Ramos (cell line): ENCODE measurements at regions not wholly inside any gene's neighbourhood (a gene's known extent, or its start where the extent isn't known, plus 50 kb on each side); places are given as distances from the start of the nearest gene placed in this dataset.

ENCODE experiments used
- in situ Hi-C: fragments of 300-500 bp; cut with MboI; formaldehyde crosslinking; loops from one replicate; pipeline ENCODE4 v1.14.3; 2022; ENCODE audit warnings: low sequenced_read_pairs; ENCODE audit not compliant: unreplicated experiment

GRCh38 chr22:49106096-49106841, 721.4 kb downstream of the BRD1 start:
- in situ Hi-C loops, result no loop called here

DNA sequence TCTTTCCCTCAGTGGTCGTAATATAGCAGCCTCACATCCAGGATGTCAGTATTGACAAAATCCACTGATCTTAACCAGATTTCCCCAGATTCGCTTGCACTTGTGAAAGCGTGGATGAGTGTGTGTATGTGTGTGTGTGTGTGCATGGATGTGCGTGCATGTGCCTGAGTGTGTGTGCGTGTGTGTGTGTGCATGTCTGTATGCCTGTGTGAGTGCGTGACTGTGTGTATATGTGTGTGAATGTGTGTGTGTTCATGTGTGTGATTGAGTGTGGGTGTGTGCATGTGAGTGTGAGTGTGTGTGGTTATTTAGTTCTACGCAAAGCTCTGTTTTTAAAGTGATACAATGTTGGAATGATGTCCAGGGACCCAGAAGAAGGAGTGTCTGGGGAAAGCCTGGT, 723.2 kb downstream of the BRD1 start:
- in situ Hi-C loops, result no loop called here

- in situ Hi-C loops, result no loop called here
Measured at GRCh38 chr22:49103314-49104059, 724.2 kb downstream of the BRD1 start.

GRCh38 chr22:49102367-49102766, 725.3 kb downstream of the BRD1 start:
- in situ Hi-C loops, result no loop called here

DNA sequence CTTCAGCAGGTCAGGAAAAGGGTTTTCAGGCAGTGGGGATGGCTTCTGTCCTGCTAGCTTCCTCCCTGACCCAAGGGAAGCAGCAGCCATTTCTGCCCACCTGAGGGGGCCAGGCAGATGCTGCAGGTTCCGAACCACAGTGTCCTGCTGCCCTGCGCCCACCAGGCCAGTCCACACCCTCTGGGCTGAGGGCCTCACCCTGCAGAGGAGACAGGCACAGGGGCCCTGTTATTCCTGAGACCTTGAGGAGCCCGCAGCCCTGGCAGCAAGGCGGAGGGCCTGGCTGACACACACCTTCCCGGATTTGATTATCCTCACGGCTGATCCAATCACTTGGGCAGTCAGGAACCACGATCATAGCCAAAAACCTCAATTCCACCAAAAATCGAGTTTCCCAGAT, 725.8 kb downstream of the BRD1 start:
- in situ Hi-C loops, result no loop called here

- in situ Hi-C loops, result no loop called here
Measured at GRCh38 chr22:49101225-49101624, 726.4 kb downstream of the BRD1 start.

DNA sequence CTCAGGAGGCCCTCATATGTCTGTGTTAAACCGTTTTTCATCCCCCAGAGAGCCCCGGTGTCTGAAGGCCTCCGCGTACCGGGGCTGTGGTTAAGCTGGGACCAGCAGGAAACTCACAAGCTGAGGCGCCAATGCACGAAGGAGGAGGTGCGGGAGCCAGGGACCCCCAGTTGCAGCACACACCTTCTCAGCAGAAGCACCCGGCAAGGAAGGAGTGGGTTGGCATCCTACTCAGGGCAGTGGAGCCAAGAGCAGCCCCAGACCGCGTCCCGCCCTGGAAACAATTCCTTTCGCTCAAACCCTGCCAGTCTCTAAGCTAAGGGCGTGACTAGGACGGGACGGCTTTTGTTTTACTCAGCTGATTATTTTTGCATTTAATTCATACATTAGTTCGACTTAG, 726.9 kb downstream of the BRD1 start:
- in situ Hi-C loops, result no loop called here

- in situ Hi-C loops, result no loop called here
Measured at GRCh38 chr22:49100316-49100715, 727.4 kb downstream of the BRD1 start.

- in situ Hi-C loops, result no loop called here
Measured at GRCh38 chr22:49099496-49100124, 728.1 kb downstream of the BRD1 start.

GRCh38 chr22:49099089-49099488, 728.6 kb downstream of the BRD1 start:
- in situ Hi-C loops, result no loop called here

DNA sequence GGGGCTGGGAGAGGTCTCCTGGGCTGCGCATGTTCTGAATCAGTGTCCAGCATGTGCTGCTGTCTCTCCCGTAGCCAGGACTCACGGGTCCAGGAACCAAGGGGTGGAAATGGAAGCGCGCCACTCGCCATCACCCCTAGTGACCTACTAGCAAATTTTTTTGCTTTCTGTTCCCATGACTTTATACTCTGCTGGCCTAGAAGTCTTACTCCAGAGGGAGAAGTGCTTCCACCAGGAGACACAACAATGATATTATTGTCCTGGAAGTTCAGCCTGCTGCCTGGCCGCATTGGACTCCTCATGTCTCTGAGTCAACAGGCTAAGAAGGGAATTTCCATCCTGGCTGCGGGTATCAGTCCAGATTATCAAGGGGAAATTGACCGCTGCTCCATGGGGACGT, 729.7 kb downstream of the BRD1 start:
- in situ Hi-C loops, result no loop called here

DNA sequence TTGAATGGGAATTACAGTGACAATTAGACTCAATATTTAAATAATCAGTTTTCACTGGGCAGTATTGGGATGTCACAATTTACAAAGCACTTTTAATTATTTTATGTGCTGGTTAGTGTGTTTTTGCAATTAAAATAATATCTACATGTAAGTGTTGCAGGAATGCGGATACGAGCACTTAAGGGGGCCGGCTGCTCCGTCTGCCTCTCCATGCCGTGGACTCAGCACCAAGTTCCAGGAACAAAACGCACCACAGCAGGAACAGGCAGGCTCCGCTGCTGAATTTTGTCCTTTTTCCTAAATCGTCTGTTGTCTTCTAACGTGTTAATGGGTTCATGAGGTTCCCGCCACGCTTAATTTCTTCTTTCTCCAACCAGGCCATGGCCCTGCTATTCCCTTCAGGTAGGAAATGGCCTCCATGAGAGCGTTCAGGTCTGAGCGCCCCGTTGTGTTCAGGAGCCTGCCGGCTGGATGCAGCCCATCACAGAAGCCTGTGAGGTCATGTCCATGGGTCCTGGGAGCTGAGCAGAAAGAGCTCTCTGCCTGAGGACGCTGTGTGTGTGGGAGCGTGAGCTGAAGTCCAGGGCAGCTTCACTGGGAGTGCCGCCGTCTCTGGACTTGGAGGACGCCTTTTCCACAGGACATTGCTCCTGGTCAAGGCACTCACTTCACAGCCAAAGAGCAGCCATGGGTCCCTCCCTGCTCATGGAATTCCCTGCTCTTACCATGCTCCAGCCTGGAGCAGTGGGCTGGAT, 730.3 kb downstream of the BRD1 start:
- in situ Hi-C loops, result no loop called here

DNA sequence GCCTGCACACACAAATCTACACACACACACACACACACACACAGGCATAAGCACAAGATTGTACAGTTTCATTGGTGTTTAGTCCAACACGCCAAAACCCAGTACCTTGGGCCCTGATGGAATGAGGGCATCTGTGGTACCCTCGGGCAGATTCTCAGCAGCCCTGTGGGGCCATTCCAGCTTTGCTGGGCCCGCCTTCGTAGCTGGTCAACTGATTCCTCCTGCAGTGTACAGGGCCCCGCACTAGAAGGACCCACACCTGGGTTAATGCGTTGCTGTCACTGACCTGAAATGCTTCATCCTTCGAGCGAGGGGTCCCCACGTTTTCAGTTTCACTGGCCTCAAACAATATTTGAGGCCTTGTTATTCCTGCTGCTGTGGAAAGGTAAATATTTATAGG, 731.2 kb downstream of the BRD1 start:
- in situ Hi-C loops, result no loop called here

- in situ Hi-C loops, result no loop called here
Measured at GRCh38 chr22:49095366-49095765, 732.3 kb downstream of the BRD1 start.

GRCh38 chr22:49094858-49095257, 732.8 kb downstream of the BRD1 start:
- in situ Hi-C loops, result no loop called here

DNA sequence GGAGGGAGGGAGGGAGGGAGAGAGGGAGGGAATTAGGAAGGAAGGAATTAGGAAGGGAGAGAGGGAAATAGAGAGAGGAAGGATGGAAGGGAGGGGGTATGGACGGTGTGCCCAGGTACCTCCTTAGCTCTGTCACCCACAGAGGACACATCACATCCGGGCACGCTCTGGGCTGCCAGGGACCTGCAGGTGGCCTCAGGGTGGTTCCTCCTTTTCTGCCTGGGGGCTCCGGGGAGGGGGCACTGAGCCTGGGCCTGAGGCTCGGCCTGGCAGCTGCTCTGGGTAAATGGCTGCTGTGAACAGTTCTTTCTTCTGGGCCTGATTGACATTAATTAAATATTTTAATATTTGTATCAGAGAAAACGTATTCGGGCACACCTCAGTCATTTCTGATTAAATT, 733.5 kb downstream of the BRD1 start:
- in situ Hi-C loops, result no loop called here

DNA sequence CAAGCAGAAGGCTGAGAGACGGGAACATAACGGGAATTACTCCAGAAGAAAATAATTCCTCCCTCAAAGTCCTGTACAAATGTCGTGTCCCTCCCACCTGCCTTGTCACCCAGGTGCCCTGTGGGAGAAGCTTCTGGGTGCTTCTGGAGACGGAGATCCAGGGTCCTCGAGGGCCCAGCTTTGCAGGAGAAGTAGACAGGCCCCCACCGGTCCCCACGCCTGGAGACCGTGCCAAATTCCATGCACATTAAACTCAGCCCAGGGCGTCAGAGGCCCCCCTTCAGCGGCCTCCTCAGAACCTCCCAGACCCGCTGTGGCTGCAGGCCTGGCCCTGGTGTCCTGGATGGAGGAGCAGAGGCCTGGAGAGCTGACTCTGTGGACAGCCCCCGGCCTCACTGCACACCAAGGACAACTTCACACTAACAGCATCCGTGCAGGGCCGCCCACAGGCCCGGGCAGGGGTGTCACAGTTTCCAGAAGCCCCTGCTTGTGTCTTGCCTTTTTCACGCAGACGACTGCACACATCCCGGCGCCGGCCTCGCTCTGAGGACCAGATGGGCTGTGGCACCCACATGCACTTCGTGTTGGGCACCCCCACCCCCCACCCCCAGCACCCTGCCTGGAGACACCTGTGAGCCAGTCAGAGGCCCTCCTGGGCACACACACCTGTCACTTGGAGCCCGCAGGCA, 734.3 kb downstream of the BRD1 start:
- in situ Hi-C loops, result no loop called here

DNA sequence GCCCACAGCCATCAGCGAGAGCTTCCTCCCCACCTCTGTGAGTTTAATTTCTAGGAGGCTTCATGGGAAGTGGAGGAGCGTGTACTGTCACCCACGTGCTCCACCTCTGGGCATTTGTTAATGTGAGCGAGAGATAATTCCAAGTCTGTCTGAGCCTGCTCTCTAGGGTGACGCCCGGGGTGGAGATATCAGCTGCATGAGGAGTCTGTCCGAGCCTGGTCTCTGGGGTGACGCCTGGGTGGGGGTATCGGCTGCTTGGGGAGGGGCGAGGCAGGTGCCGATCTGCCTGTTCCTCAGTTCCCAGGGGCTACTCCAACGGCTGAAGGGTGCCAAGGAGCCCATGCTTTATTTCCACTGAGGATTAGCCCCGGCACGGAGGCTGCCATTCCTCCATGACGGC, 735.0 kb downstream of the BRD1 start:
- in situ Hi-C loops, result no loop called here

- in situ Hi-C loops, result no loop called here
Measured at GRCh38 chr22:49091917-49092545, 735.6 kb downstream of the BRD1 start.

DNA sequence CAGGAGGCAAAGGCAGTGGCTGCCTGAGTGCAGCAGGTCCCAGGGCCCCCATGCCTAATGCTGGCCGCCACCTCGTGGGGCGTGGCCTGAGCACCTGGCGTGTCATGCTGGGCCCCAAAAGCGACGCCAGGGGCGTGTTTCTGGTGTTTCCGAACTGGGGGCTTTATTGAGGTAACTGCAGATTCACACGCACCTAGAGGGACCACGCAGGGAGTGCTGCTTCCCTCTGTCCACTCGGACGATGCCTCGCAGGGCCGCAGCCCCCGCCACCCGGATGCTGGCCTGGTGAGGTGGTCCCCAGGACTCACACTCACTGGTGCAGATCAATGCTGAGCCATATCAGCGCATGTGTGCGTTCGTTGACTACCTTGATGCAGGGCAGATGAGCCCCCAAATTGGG, 736.2 kb downstream of the BRD1 start:
- in situ Hi-C loops, result no loop called here
